ENCODE measurements at regions not wholly inside any gene's neighbourhood (a gene's known extent, or its start where the extent isn't known, plus 50 kb on each side); places are given as distances from the start of the nearest gene placed in this dataset.
A peak's percentile ranks its signal among the peaks of the same experiment; 100 is the strongest.

- DNase-seq (ENCODE audit: low spot score), result no peak
Measured at GRCh38 chr3:162007722-162008121, 511.1 kb downstream of the OTOL1 start.

DNA sequence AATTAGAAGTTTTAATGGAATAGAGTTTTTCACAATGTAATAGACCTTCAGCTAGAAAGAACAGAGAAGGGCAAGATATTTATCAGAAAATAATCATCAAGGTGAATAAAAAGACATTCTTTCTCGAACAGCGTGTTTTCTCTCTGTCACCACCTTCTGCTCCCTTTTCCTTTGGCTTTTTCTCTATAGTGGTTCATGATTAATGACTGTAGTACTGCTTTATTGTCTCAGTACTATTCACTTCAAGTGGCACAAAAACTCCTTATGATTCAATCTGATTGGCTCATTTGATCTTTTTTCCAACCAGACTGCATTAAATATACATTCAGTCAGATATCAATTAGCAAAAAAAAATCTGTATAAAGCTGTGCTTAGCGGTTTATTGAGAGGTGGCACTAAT is 516.0 kb downstream of the OTOL1 start:
- no peak for DNase-seq (ENCODE audit: low spot score)

DNA sequence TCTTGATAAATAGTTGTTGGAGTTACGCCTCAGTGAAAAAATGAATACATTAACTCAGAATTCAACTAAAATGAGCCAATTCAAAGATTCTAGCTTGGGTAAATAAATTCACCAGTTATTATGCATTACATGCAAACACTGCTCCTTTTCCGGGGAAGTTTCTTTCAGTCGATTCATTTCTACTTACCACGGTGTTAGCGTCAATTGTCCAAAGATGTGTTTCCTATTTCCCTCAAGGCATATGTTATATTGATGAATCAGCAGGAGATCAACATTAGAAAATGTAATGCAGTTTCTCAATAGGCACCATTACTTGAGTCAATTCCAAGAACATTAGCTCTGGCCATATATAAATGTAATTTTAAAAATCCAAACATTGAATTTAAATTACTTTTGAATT is 517.7 kb downstream of the OTOL1 start:
- DNase-seq (ENCODE audit: low spot score), result no peak

DNA sequence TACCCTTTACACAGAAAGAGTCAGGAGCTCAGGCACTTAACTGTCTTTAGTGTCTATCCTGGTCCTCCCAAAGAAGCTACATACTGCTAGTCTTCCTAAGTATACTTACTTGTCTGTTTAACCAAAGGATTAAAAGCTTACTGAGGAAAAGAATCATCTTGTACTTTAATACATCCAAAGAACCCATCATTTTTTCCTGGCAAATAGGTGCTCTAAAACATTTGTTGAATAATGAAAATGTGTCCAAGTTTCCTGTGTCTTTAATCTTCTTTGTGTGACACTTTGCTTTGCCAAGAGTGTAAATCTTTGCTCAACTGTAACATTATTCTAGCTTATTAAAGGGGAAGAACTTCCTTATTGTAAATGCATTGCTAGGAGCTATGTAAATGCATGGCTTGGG is 519.2 kb downstream of the OTOL1 start:
- DNase-seq (ENCODE audit: low spot score), result no peak

GRCh38 chr3:162019817-162020216 is 523.2 kb downstream of the OTOL1 start:
- peak; percentile 25 for DNase-seq (ENCODE audit: low spot score)

- no peak for DNase-seq (ENCODE audit: low spot score)
Measured at GRCh38 chr3:162021206-162021605, 524.6 kb downstream of the OTOL1 start.

DNA sequence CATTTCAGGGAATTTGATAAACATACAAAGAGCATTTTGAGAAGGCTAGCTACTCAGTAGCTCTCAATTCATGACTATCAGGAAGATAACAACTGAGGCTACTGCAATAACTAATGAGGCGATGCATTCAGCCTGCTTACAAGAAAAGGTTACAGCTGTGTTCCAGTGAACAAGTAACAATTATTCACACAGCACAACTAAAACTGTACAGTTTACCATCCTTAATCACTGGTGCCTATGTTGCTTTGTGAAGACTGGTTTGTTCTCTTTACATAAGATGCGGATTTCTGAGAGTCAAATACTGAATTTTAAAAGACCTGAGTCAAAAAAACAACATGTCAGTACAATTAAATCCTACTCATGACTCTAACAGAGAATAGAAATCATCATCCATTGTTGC is 526.3 kb downstream of the OTOL1 start:
- DNase-seq (ENCODE audit: low spot score), result peak; percentile 47

- DNase-seq (ENCODE audit: low spot score), result no peak
Measured at GRCh38 chr3:162029736-162030135, 533.1 kb downstream of the OTOL1 start.

DNA sequence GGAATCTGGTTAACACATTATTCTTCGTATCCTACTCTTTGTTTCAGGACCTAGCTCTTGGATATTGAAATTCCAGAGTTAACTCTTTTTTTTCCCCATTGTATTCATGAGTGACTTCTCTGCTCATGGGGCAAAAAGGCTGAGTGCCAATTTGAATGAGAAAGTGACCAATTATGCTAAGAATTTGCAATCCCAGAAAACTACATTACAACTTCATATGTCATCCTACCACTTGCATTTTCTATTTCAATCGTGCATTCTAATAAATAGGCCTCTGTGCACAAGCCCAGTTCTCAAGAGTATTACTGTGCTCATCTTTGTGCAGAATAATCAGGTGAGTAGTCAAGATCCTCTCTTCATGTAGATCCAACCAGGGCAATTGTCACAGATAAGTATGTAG is 537.8 kb downstream of the OTOL1 start:
- no peak for DNase-seq (ENCODE audit: low spot score)

- no peak for DNase-seq (ENCODE audit: low spot score)
Measured at GRCh38 chr3:162041622-162042021, 545.0 kb downstream of the OTOL1 start.

- no peak for DNase-seq (ENCODE audit: low spot score)
Measured at GRCh38 chr3:162052636-162053035, 556.0 kb downstream of the OTOL1 start.

- no peak for DNase-seq (ENCODE audit: low spot score)
Measured at GRCh38 chr3:162072656-162073164, 576.1 kb downstream of the OTOL1 start.

- DNase-seq (ENCODE audit: low spot score), result no peak
Measured at GRCh38 chr3:162073422-162073975, 576.9 kb downstream of the OTOL1 start.

DNA sequence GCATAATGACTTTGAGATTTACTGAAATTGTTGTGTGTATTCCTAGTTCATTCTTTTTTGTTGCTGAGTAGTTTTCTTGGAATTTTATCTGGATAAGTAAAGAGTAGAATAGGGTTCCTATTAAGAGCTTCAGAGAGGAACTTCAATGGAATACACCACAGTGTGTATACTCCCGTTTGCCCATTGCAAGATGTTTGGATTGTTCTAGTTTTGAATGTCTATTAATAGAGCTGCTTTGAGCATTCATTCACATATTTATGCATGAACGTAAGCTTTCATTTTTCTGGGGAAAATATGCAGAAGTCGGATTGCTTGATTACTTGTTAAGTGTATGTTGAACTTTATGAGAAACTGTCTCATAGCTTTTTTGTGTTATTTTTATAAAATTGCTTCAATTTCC is 580.5 kb downstream of the OTOL1 start:
- no peak for DNase-seq (ENCODE audit: low spot score)

- no peak for DNase-seq (ENCODE audit: low spot score)
Measured at GRCh38 chr3:162082516-162082915, 585.9 kb downstream of the OTOL1 start.

DNA sequence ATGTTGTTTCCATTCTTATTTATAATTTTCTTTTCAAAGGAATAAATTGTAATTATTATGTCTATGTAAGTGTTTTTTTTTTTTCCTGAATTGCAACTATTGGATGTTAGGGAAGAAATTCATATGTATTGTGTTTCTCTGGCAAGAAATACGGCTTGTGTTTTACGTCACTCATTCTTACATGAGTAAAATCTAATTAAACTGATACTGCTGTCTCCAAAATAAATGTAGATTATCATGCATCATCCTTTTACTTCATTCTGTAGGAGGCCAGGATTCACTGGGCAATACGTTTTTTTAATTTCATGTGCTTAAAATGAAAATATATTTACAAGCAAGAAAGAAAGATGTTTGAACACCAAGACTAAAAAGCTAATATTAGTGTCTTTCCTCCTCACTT is 590.8 kb downstream of the OTOL1 start:
- DNase-seq (ENCODE audit: low spot score), result no peak

DNA sequence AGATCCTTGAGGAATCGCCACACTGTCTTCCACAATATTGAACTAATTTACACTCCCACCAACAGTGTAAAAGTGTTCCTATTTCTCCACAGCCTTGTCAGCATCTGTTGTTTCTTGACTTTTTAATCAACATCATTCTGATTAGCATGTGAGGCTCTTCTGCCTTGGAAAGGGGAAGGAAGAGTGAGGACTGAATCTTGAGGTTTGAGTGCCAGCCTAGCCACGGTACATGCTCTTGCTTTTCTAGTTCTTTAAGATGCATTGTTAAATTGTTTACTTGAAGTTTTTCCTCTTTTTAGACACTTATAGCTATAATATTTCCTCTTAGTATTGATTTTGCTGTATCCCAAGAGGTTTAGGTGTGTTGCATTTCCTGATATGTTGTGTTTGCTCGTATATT is 596.1 kb downstream of the OTOL1 start:
- DNase-seq (ENCODE audit: low spot score), result no peak

DNA sequence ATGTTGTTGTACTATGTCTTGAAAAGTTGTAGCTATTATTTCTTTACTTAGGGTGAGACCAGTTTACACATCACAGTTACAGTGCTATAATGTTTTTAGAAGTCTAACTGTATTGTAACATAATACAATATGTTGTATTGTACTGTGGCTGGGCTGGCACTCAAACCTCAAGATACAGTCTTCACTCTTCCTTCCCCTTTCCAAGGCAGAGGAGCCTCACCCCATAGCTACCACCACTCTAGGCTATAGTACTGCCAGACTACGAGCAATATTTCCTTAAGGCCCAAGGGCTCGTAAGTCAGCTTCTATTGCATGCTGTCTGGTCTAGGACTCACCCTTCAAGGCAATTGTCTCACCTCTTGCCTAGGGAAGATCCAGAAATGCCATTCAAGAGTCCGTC is 597.7 kb downstream of the OTOL1 start:
- no peak for DNase-seq (ENCODE audit: low spot score)

- no peak for DNase-seq (ENCODE audit: low spot score)
Measured at GRCh38 chr3:162096874-162097273, 600.3 kb downstream of the OTOL1 start.

- DNase-seq (ENCODE audit: low spot score), result no peak
Measured at GRCh38 chr3:162103808-162104207, 607.2 kb downstream of the OTOL1 start.

GRCh38 chr3:162111861-162112260 is 615.3 kb downstream of the OTOL1 start:
- no peak for DNase-seq (ENCODE audit: low spot score)

DNA sequence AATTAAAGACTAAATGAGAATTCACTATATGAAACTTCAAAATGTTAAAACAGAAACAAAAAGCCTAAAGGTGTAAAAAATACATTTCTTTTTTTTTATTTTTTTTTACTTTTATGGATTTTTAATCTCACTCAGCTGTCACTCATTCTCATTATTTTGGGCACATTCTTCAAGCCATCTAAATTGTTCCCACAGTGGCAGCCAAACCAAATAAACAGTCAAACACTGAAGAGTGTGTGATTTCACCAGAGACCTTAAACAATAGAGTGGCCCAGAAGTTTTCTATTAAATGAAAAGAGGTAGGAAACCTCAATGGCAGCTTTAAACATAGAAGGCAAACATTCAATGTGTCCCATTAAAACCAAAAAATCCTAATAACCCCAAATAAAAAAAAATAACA is 616.1 kb downstream of the OTOL1 start:
- no peak for DNase-seq (ENCODE audit: low spot score)

GRCh38 chr3:162117961-162118360 is 621.4 kb downstream of the OTOL1 start:
- no peak for DNase-seq (ENCODE audit: low spot score)

DNA sequence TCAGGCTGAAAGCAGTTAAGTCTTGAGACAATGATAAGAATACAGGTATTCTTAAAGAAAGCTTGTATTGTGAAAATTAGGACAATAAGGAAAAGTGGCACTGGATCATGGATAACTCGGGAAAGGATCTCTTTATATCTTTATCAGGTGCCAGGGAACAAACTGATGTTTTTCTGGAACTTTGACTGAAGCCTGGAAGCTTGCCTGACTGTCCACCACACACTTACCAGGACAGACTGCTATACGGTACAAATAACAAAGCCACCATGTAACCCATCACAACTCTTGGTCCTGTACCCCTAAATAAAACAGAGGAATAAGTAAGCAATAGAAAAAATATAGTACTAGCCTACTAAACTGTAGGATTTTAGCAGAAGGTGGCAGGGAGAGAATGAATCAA is 623.0 kb downstream of the OTOL1 start:
- no peak for DNase-seq (ENCODE audit: low spot score)

GRCh38 chr3:162122405-162122804 is 625.8 kb downstream of the OTOL1 start:
- no peak for DNase-seq (ENCODE audit: low spot score)

Measured in globus pallidus (tissue), 1 donor.